ENCODE measurements at regions not wholly inside any gene's neighbourhood (a gene's known extent, or its start where the extent isn't known, plus 50 kb on each side); places are given as distances from the start of the nearest gene placed in this dataset.

DNA sequence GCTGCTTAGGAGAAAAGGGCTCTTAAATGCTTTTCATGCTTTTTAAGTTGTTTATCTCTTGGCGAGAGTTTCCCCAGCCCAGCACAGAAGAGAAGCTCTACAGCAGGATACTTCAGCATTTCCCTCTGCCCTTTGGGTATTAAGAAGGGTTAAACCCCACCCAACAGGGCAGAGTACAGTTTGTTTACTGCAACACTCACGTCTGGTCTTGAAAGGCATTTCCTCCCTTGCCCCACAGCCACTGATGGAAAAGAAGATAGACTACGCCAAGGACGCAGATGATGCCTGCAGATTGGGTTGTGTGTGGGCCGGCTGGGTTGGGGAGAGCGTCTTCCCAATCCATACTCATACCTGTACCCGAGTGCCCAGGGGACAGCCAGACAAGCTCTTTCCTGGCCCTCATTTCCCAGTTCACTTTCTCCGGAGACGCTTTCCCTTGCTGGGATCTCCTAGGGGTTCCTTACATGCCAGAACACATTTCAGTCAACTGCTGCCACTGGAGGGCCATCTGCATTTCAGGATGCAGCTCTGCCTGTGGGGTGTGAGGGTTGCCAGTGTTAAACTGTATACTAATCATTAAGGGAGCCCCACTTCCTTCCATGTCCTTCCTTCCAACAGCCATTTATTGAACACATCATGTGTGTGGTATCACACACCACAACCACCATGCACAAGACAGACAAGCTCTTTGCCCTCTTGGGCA, 96.5 kb upstream of the DHX15 start:
- no peaks in the 10 kb centered on the region for H3K27me3 ChIP-seq (ENCODE audit: control insufficient read depth, insufficient read depth, low read length)
- H3K9me3 ChIP-seq (ENCODE audit: control insufficient read depth, low read length) = no peaks in the 10 kb centered on the region
- H3K4me3 ChIP-seq (ENCODE audit: low read depth, low read length) = no peak overlapping the region
- H2AFZ ChIP-seq = no peak overlapping the region
- H3K4me1 ChIP-seq = no peaks in the 10 kb centered on the region
- TF ChIP-seq, protein P1, sequence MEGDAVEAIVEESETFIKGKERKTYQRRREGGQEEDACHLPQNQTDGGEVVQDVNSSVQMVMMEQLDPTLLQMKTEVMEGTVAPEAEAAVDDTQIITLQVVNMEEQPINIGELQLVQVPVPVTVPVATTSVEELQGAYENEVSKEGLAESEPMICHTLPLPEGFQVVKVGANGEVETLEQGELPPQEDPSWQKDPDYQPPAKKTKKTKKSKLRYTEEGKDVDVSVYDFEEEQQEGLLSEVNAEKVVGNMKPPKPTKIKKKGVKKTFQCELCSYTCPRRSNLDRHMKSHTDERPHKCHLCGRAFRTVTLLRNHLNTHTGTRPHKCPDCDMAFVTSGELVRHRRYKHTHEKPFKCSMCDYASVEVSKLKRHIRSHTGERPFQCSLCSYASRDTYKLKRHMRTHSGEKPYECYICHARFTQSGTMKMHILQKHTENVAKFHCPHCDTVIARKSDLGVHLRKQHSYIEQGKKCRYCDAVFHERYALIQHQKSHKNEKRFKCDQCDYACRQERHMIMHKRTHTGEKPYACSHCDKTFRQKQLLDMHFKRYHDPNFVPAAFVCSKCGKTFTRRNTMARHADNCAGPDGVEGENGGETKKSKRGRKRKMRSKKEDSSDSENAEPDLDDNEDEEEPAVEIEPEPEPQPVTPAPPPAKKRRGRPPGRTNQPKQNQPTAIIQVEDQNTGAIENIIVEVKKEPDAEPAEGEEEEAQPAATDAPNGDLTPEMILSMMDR (IDR thresholded peaks at IDR 0.05) = no peak
- H3K4me2 ChIP-seq (ENCODE audit: low read length) = no peak overlapping the region
- no peak overlapping the region for H3K9ac ChIP-seq
- no peaks in the 10 kb centered on the region for H3K36me3 ChIP-seq (ENCODE audit: control insufficient read depth, insufficient read depth, low read length)
- H3K27ac ChIP-seq = no peak overlapping the region
- no peaks in the 10 kb centered on the region for H3K79me2 ChIP-seq

DNA sequence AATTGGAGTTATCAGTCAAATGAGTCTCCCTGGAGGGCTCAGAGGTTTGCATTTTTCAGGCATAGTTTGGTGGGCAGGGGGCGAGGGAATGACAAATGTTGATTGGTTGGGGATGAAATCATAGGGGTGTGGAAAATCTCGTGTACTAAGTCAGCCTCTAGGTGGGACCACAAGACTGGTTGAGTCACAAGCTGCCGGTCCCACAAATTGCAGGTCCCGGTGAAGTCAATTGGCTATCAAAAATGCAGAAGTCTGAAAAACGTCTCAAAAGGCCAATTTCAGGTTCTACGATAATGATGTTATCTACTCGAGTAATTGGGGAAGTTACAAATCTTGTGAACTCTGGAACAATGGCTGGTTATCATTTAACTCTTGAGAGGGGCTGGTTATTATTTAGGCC, 98.8 kb upstream of the DHX15 start:
- Histone ChIP-seq H3K9me3 (ENCODE audit: control insufficient read depth, low read length) (no peaks in the 10 kb centered on the region), H3K36me3 (ENCODE audit: control insufficient read depth, insufficient read depth, low read length) (no peaks in the 10 kb centered on the region), H3K4me1 (no peaks in the 10 kb centered on the region), H2AFZ (no peak overlapping the region), H3K79me2 (no peaks in the 10 kb centered on the region), H3K9ac (no peak overlapping the region), H3K4me2 (ENCODE audit: low read length) (no peak overlapping the region), H3K4me3 (ENCODE audit: low read depth, low read length) (no peak overlapping the region), H3K27me3 (ENCODE audit: control insufficient read depth, insufficient read depth, low read length) (no peaks in the 10 kb centered on the region), H3K27ac (no peak overlapping the region)
- TF ChIP-seq, protein P1 (IDR thresholded peaks at IDR 0.05) = no peak

DNA sequence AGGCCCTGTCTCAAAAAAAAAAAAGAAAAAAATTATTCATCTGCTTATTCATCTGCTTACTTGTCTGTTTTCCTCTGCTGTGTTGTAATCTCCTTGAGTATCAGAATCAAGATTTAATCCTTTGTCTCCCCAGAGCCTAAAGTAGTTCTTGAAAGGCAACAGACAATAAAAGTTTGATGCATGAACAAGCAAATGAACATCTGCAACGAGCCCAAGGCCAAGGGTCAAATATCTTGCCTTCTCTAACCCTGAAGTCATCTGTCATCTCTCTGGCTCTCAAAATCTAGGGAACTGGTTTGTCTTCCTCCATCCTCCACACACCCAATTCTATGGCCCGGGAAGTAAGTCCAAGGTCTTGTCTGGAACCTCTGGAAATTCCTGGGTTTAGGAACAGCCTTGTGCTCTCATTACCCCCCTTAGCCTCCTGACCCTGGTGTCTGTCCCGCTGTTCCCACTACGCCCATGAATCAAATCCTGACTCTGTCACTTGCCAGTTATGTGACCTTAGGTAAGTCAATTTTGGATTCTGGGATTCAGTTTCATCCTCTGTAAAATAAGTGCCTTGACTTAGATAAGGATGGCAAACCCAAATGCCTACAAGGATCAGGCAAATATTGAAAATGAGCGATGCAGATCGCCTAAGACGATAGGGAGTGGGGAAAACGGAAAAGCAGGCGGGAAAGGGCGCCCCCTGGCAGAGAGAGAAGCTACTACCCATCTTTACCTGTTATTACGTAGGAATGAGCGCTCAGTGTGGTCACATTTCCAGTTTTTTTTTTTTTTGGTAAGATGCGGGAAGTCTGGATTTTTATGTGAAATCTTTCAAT, 102.7 kb upstream of the DHX15 start:
- Histone ChIP-seq H3K79me2 (no peaks in the 10 kb centered on the region), H3K27ac (no peak overlapping the region), H3K36me3 (ENCODE audit: control insufficient read depth, insufficient read depth, low read length) (no peaks in the 10 kb centered on the region), H3K4me2 (ENCODE audit: low read length) (no peak overlapping the region), H2AFZ (no peak overlapping the region), H3K9ac (no peak overlapping the region), H3K9me3 (ENCODE audit: control insufficient read depth, low read length) (no peaks in the 10 kb centered on the region), H3K4me1 (no peaks in the 10 kb centered on the region), H3K27me3 (ENCODE audit: control insufficient read depth, insufficient read depth, low read length) (no peaks in the 10 kb centered on the region), H3K4me3 (ENCODE audit: low read depth, low read length) (no peak overlapping the region)
- TF ChIP-seq, protein P1 (IDR thresholded peaks at IDR 0.05) = no peak

DNA sequence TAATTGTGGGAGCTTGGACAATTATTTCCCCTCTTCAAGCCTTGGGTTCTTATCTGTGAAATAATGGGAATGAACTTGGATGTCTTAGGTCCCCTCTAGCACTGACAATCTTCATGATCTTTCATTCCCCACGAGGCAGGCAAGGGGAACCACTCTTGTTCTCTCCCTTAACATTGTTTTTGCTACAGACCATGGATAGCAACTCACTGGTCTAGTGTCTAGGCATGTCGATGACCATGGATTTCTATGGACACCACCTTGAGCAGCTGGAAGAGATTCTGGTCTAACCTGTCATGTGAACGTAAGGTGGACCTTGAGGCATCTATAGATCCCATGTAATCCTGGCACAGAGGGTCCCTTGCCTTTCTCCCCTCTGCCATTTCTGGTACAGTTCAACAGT, 104.1 kb upstream of the DHX15 start:
- Histone ChIP-seq H3K4me2 (ENCODE audit: low read length) (no peak overlapping the region), H3K4me1 (no peaks in the 10 kb centered on the region), H3K79me2 (no peaks in the 10 kb centered on the region), H3K27me3 (ENCODE audit: control insufficient read depth, insufficient read depth, low read length) (no peaks in the 10 kb centered on the region), H2AFZ (no peak overlapping the region), H3K4me3 (ENCODE audit: low read depth, low read length) (no peak overlapping the region), H3K9ac (no peak overlapping the region), H3K36me3 (ENCODE audit: control insufficient read depth, insufficient read depth, low read length) (no peaks in the 10 kb centered on the region), H3K27ac (no peak overlapping the region), H3K9me3 (ENCODE audit: control insufficient read depth, low read length) (no peaks in the 10 kb centered on the region)
- TF ChIP-seq, protein P1 (IDR thresholded peaks at IDR 0.05) = no peak
